Activated CD8-positive, alpha-beta memory T cell treated with anti-CD3 and anti-CD28 coated beads, Interleukin-2, amount 50 U/mL, for 24 hours (primary cell): ENCODE measurements at regions not wholly inside any gene's neighbourhood (a gene's known extent, or its start where the extent isn't known, plus 50 kb on each side); places are given as distances from the start of the nearest gene placed in this dataset.
"Not testable (repeated sequence)": the region's sequence is repeated elsewhere in the genome, so short reads cannot be mapped to it uniquely, and the experiment has no call there.

Source experiments
- DNase-seq: peaks from one replicate; pipeline ENCODE4 v3.0.0-alpha.2; 2020; ENCODE audit errors: extremely low read depth

DNA sequence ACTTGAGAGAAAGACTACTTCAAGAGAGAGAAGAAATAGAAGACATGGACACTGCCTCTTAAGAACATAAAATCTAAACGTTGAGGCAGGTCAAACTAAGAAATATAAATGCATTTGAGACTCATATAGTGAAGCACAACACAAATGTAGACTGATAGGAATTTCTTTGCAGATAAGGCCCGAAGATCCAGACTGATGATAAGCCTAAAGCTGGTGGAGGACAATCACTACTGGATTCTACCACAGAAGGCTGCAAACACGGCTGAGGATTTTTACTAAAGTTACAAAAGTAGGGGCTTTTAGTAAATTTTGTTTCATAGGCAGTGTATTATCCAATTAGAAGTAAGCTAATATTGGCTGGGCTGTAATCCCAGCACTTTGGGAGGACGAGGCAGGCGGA lies 278.3 kb downstream of the RAP2B start:
- no peak for DNase-seq

- no peak for DNase-seq
These were observed 280.4 kb downstream of the RAP2B start for GRCh38 chr3:153442386-153442785.

DNA sequence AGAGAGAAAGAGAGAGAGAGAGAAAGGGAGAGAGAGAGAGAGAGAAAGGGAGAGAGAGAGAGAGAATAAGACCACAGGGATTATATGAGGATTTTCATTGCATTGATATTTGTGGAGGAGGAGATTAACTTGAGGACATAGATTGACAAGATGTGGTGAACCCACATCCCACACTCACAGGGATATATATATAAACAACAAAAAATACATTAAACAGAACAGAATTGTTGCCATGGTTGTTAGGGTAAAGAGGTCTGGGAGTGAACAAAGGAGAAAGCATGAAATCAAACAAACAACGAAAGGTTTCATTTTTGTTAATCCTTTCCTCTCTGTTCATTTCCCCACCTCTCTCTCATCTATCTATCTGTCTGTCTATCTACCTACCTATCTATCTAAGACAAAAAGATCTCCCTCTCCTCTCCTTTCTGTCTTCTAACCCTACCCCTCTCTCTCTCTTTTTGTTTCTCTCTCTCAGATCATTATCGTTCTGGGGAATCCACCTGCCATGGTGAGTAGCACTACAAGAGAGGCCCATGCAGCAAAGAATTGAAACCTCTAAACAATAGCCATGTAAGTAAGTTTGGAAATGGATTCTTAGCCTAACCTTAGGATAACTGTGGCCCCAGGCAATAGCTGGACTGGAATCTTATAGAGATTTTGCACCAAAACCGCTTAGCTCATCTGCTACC lies 280.9 kb downstream of the RAP2B start:
- DNase-seq = no peak

- no peak for DNase-seq
These were observed 281.9 kb downstream of the RAP2B start for GRCh38 chr3:153443961-153444360.

DNA sequence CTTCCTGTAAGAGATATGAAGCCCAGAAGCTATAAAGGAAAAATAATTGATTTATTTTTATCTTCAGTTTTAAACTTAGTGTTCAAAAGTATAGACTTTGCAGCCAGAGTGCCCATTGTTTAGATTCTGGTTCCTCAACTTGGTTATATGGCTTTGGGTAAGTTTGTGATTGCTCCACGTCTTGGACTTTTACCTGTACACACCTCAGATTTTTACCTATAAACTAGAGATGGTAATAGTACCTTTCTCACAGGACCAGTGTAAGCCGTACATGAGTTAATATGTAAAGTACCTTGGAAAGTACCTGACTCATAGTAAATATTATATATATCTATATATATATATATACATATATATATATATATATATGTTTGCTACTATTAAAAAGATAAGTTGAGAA lies 283.8 kb downstream of the RAP2B start:
- DNase-seq = no peak

DNA sequence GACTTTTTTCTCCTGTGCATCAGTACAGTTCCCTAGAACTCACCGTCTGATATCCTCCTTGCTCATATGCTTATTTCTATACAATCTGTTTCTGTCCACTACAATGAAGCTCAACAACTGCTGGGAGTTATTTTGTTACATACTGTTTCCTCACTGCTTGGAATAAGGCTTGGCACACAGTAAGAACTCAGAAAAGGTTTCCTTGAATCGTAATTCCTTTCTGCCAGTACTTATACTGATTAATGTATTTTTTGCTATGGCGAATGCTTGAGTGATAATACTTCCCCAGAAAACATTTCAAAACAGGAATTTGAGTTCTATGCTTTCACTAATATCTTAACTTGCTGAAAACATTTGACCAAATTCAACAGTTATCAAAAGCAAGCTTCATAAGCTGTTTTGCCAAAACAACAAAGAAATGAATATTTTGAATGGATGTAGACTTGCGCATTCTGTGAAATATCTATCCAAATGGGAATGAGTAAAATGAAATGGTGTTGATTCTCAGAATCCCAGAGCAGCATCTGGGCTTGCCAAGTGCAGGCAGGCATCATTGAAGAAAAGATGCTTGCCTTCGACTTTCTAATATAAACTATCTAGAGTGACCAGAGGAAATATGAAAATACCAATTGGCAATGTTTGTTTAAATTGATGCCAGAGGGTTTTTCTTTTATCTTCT lies 286.3 kb downstream of the RAP2B start:
- no peak for DNase-seq

DNA sequence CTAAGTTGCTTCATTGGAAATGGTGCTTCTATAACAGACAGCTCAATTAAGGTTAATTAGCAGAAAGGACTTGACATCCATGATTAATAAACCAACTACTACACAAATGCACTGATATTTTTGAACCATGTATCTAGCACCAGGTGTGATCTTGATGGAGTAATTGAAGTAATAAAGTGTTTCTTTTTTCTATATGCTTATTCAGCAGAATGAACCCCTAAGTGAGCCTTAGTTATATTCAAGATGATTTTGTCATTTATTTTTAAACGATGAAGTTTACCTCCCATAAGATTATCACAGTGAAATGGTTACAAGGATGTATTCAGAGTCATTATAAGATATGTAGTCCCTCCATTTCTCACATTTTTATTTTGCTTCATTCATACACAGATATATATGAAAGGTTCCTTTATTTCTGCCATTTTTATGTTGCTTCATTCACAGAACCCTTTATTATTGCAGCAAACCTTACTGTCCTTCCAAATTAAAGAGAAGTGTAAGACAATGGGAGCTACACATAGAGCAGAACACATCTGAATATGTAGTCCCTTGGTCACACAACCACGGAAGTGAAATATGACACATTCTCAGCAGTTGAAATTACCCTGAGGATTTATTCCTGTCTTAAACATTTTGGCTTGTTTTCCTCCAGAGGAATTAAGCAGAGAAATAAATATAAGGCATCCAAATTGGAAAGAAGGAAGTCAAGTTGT lies 295.0 kb downstream of the RAP2B start:
- no peak for DNase-seq

- no peak for DNase-seq
These were observed 296.9 kb downstream of the RAP2B start for GRCh38 chr3:153458881-153459280.

GRCh38 chr3:153462545-153462944 lies 300.5 kb downstream of the RAP2B start:
- DNase-seq = no peak

- DNase-seq = no peak
These were observed 301.9 kb downstream of the RAP2B start for GRCh38 chr3:153463895-153464294.

DNA sequence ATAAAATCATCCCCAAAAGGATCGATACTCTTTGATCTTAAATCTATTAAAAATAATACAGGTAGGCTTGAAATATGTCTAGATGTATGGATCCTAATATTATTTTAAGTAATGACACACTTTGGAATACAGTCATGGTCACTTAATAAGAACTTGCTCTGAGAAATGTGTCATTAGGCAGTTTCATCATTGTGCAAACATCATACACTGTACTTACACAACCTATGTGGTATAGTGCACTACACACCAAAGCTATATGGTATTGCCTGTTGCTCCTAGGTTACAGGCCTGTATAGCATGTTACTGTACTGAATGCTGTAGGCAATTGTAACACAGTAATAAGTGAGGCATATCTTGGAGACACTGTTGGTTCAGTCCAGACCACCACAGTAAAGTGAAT lies 307.1 kb downstream of the RAP2B start:
- DNase-seq = no peak

GRCh38 chr3:153484842-153485241 lies 322.8 kb downstream of the RAP2B start:
- DNase-seq = no peak

DNA sequence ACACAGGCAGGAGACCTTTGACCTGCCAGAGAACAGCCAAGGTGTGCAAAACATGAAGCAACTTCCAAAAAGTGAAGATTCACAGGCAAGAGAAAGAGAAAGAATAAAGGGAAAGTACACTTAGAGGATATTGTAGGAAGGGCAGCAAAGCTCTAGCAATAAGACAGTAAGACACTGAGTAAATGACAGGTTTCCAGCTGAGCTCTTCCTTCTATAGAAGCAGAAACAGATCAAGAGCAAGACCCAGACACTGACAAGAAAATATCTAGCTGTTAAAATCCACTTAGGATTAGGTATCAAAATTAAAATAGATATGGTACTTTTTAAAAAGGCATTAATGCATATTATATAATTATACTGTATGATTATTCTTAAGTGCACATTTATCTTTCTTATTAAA lies 333.4 kb downstream of the RAP2B start:
- DNase-seq = no peak

DNA sequence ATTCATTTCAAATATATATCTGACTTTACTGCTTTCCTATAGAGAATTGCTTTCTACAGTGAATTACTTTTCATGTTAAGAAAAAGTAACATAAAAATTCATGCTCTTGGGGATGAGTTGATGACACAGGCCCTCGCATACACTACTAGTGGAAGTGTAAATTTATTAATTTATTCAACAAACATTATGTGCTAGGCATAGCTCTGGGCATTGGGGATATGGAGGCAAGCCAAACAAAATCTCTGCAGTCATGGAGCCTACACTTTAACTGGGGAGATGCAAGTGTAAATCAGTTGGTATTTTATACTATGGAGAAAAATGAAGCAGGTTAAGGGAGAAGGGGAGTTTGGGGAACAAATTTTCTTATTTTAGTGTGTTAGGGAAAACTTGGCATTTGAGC lies 340.7 kb downstream of the RAP2B start:
- DNase-seq = no peak

GRCh38 chr3:153503873-153504272 lies 341.8 kb downstream of the RAP2B start:
- no peak for DNase-seq

DNA sequence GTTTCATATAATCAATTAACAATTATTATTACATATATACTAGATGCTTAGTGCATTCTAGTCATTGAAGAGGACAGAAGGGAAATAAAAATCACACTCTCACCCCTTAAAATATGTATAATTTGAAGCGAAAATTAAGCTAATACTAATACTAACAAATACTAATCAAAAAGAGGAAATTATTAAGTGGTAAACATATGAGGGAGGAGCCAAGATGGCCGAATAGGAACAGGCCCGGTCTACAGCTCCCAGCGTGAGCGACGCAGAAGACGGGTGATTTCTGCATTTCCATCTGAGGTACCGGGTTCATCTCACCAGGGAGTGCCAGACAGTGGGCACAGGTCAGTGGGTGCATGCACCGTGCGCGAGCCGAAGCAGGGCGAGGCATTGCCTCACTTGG lies 344.2 kb downstream of the RAP2B start:
- not testable (repeated sequence) for DNase-seq

DNA sequence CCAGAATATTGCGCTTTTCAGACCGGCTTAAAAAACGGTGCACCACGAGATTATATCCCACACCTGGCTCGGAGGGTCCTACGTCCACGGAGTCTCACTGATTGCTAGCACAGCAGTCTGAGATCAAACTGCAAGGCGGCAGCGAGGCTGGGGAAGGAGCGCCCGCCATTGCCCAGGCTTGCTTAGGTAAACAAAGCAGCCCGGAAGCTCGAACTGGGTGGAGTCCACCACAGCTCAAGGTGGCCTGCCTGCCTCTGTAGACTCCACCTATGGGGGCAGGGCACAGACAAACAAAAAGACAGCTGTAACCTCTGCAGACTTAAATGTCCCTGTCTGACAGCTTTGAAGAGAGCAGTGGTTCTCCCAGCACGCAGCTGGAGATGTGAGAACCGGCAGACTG lies 344.7 kb downstream of the RAP2B start:
- not testable (repeated sequence) for DNase-seq

- no peak for DNase-seq
These were observed 351.2 kb downstream of the RAP2B start for GRCh38 chr3:153513236-153513635.

GRCh38 chr3:153528473-153528872 lies 366.4 kb downstream of the RAP2B start:
- no peak for DNase-seq

GRCh38 chr3:153539263-153539662 lies 377.2 kb downstream of the RAP2B start:
- DNase-seq = no peak

DNA sequence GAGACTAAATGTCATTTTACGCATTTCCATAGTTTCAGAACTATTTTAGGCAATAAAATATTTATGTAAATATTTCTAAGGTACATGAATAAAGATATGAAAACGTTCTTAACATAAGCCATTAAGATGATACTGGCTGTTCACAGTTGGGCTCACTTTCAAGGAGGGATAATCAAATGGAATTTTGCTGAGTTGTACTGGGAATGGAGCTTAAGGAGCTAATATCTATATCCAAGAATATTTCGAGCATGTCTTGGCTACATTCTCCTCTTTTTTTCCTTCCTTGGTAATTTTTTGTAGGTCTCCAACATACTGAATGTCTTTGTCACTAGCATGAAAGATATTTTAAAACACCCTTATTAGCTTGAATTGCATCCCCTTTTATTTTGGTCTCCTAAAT lies 383.4 kb downstream of the RAP2B start:
- DNase-seq = no peak

- no peak for DNase-seq
These were observed 385.9 kb downstream of the RAP2B start for GRCh38 chr3:153547970-153548369.

DNA sequence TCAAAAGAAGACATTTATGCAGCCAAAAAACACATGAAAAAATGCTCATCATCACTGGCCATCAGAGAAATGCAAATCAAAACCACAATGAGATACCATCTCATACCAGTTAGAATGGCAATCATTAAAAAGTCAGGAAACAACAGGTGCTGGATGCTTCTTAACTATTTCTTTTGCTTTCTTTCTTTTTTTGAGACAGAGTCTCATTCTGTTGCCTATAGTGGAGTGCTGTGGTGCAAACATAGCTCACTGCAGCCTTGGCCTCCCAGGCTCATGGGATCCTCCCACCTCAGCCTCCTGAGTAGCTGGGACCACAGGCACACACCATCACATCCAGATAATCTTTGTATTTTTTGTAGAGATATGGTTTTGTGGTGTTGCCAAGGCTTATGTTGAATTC lies 387.7 kb downstream of the RAP2B start:
- not testable (repeated sequence) for DNase-seq
